IPS DF 4.7 (cell line): ENCODE measurements at regions not wholly inside any gene's neighbourhood (a gene's known extent, or its start where the extent isn't known, plus 50 kb on each side); places are given as distances from the start of the nearest gene placed in this dataset.
"Not testable (repeated sequence)": the region's sequence is repeated elsewhere in the genome, so short reads cannot be mapped to it uniquely, and the experiment has no call there.

ENCODE experiments used
- DNase-seq: peaks from one replicate; pipeline ENCODE4 v3.0.0-alpha.2; 2013; ENCODE audit warnings: low spot score; ENCODE audit errors: extremely low read depth

GRCh38 chr14:105675905-105676670, 149.7 kb downstream of the TMEM121 start:
- DNase-seq, result not testable (repeated sequence)

GRCh38 chr14:105678057-105678456, 151.7 kb downstream of the TMEM121 start:
- not testable (repeated sequence) for DNase-seq

GRCh38 chr14:105678996-105679958, 152.9 kb downstream of the TMEM121 start:
- DNase-seq, result not testable (repeated sequence)

GRCh38 chr14:105679959-105680735, 153.8 kb downstream of the TMEM121 start:
- not testable (repeated sequence) for DNase-seq

- not testable (repeated sequence) for DNase-seq
Measured at GRCh38 chr14:105680736-105681098, 154.3 kb downstream of the TMEM121 start.

GRCh38 chr14:105681606-105682185, 155.3 kb downstream of the TMEM121 start:
- not testable (repeated sequence) for DNase-seq

GRCh38 chr14:105682442-105682841, 156.1 kb downstream of the TMEM121 start:
- not testable (repeated sequence) for DNase-seq

- DNase-seq, result no peak
Measured at GRCh38 chr14:105682956-105683570, 156.7 kb downstream of the TMEM121 start.

GRCh38 chr14:105684056-105684455, 157.7 kb downstream of the TMEM121 start:
- DNase-seq, result not testable (repeated sequence)

- DNase-seq, result not testable (repeated sequence)
Measured at GRCh38 chr14:105684597-105684996, 158.2 kb downstream of the TMEM121 start.

- no peak for DNase-seq
Measured at GRCh38 chr14:105685003-105685402, 158.6 kb downstream of the TMEM121 start.

- DNase-seq, result not testable (repeated sequence)
Measured at GRCh38 chr14:105685605-105686004, 159.2 kb downstream of the TMEM121 start.

GRCh38 chr14:105686050-105686449, 159.7 kb downstream of the TMEM121 start:
- DNase-seq, result not testable (repeated sequence)

GRCh38 chr14:105686462-105687170, 160.2 kb downstream of the TMEM121 start:
- DNase-seq, result not testable (repeated sequence)

GRCh38 chr14:105687171-105688022, 161.0 kb downstream of the TMEM121 start:
- DNase-seq, result not testable (repeated sequence)

GRCh38 chr14:105688023-105688351, 161.6 kb downstream of the TMEM121 start:
- DNase-seq, result not testable (repeated sequence)

- DNase-seq, result not testable (repeated sequence)
Measured at GRCh38 chr14:105688664-105689221, 162.4 kb downstream of the TMEM121 start.

GRCh38 chr14:105689722-105690121, 163.3 kb downstream of the TMEM121 start:
- no peak for DNase-seq

- no peak for DNase-seq
Measured at GRCh38 chr14:105690671-105691070, 164.3 kb downstream of the TMEM121 start.
